GM12878 (cell line): ENCODE measurements at regions not wholly inside any gene's neighbourhood (a gene's known extent, or its start where the extent isn't known, plus 50 kb on each side); places are given as distances from the start of the nearest gene placed in this dataset.

Experiments
- ATAC-seq: fragments of 200-7000 bp; cut with Tn5 transposase; 3 replicates; pipeline ENCODE4 v1.9.1; 2020; ENCODE audit warnings: mild to moderate bottlenecking, moderate library complexity
- BruUV-seq: library from RNA; stranded (reverse); fragments of 400-500 nt; replicated peaks from 2 replicates; lab custom pipeline; 2021; lab: Mats Ljungman, UMichigan
- CTCF ChIA-PET: fragments of 300-600 bp; sonication (Branson Sonifier 250); formaldehyde crosslinking; extraction: SDS; loops from one replicate; lab custom pipeline; 2021; ENCODE audit warnings: inconsistent platforms; lab: Yijun Ruan, JAX
- POLR2A ChIA-PET: fragments of 350-600 bp; formaldehyde crosslinking; extraction: SDS; loops from one replicate; lab custom pipeline; 2021; ENCODE audit warnings: inconsistent platforms; lab: Charles Lee
- RAD21 ChIA-PET: fragments of 300-600 bp; sonication (Branson Sonifier 250); formaldehyde crosslinking; loops from one replicate; lab custom pipeline; 2023; ENCODE audit warnings: antibody characterized with exemption; ENCODE audit not compliant: unreplicated experiment; lab: Charles Lee
- SMC1A ChIA-PET: fragments of 300-600 bp; sonication (Branson Sonifier 250); formaldehyde crosslinking; loops from one replicate; lab custom pipeline; 2023; ENCODE audit not compliant: unreplicated experiment, uncharacterized antibody; lab: Charles Lee
- DNase-seq: peaks from one replicate; pipeline ENCODE4 v3.0.0-alpha.2; 2011; ENCODE audit warnings: low read depth, low spot score
- FAIRE-seq: peaks from 3 replicates; lab custom pipeline; 2011; peaks lifted over from hg19 to GRCh38; lab: Jason Lieb, UNC
- H2AFZ ChIP-seq: 2 replicates; pipeline ENCODE4 v1.6.0; 2011; ENCODE audit warnings: low read depth, low read length, control low read depth; ENCODE audit not compliant: control insufficient read depth
- H3K27ac ChIP-seq: 2 replicates; pipeline ENCODE4 v1.5.1; 2011; ENCODE audit warnings: control low read depth; ENCODE audit not compliant: control insufficient read depth, insufficient read depth
- H3K27me3 ChIP-seq, 2 experiments: replicated peaks in 1 of 2; 2 replicates each; pipeline versions ENCODE4 v1.6.0 to v1.6.1; 2011; ENCODE audit warnings: low read length in 1 of 2; ENCODE audit not compliant: control insufficient read depth in 2 of 2, insufficient read depth in 2 of 2
- H3K36me3 ChIP-seq, 2 experiments: 2 replicates each; pipeline ENCODE4 v1.5.1; 2011; ENCODE audit warnings: low read length in 1 of 2; ENCODE audit not compliant: control insufficient read depth in 2 of 2, insufficient read depth in 2 of 2
- H3K4me1 ChIP-seq: 2 replicates; pipeline ENCODE4 v1.6.1; 2011; ENCODE audit warnings: mild to moderate bottlenecking, low read length, moderate library complexity, mixed read lengths; ENCODE audit not compliant: control insufficient read depth, insufficient read depth
- H3K4me2 ChIP-seq: 2 replicates; pipeline ENCODE4 v1.6.0; 2011; ENCODE audit warnings: control low read depth; ENCODE audit not compliant: control insufficient read depth, insufficient read depth
- H3K4me3 ChIP-seq: fragments of 200-600 bp; sonication (generic); 2 replicates; pipeline ENCODE4 v1.5.1; 2016
- H3K79me2 ChIP-seq: 2 replicates; pipeline ENCODE4 v1.6.0; 2011; ENCODE audit warnings: low read length; ENCODE audit not compliant: control insufficient read depth, insufficient read depth
- H3K9ac ChIP-seq: 2 replicates; pipeline ENCODE4 v1.8.0; 2011; ENCODE audit warnings: low read length, control low read depth, mixed read lengths; ENCODE audit not compliant: control insufficient read depth, insufficient read depth
- H3K9me3 ChIP-seq: replicated peaks from 3 replicates; pipeline ENCODE4 v1.5.1; 2011; ENCODE audit warnings: mild to moderate bottlenecking, low read length; ENCODE audit not compliant: control insufficient read depth, insufficient read depth
- H4K20me1 ChIP-seq: 2 replicates; pipeline ENCODE4 v1.6.0; 2011; ENCODE audit not compliant: control insufficient read depth, insufficient read depth
- CHD4 ChIP-seq: fragments of 200-600 bp; sonication (generic); IDR thresholded peaks from 2 replicates; pipeline ENCODE4 v1.6.1; 2016; ENCODE audit warnings: mild to moderate bottlenecking
- JUND ChIP-seq: IDR thresholded peaks from 2 replicates; pipeline ENCODE4 v1.6.1; 2012; ENCODE audit warnings: low read depth, mild to moderate bottlenecking, low read length, improper control_type of control experiment, moderate library complexity
- KLF5 ChIP-seq: fragments of 450-650 bp; IDR thresholded peaks from 2 replicates; pipeline ENCODE4 v1.6.1; 2014; ENCODE audit warnings: mild to moderate bottlenecking; ENCODE audit not compliant: partially characterized antibody
- SMAD5 ChIP-seq: IDR thresholded peaks from 2 replicates; pipeline ENCODE4 v1.6.1; 2016; ENCODE audit warnings: antibody characterized with exemption, low read depth
- WGBS: methylation state at CpG from one replicate; pipeline ENCODE4 v1.1.6; 2016; ENCODE audit warnings: low lambda C conversion rate; ENCODE audit not compliant: insufficient replicate concordance, insufficient coverage; ENCODE audit errors: missing lambda C conversion rate; 5-methylcytosine and 5-hydroxymethylcytosine counted together
- in situ Hi-C: fragments of 300-500 bp; cut with MboI; formaldehyde crosslinking; loops from 9 replicates; pipeline ENCODE4 v1.14.3; 2018; ENCODE audit warnings: mixed read lengths
- intact Hi-C: fragments of 100-400 bp; cut with micrococcal nuclease; formaldehyde crosslinking; loops from one replicate; pipeline ENCODE4 v1.14.2; 2022; ENCODE audit not compliant: unreplicated experiment
- TF ChIP-seq, protein P1 (sequence below): fragments of 450-650 bp; IDR thresholded peaks from 2 replicates; pipeline ENCODE4 v1.6.1; 2017; ENCODE audit warnings: mild to moderate bottlenecking

DNA sequence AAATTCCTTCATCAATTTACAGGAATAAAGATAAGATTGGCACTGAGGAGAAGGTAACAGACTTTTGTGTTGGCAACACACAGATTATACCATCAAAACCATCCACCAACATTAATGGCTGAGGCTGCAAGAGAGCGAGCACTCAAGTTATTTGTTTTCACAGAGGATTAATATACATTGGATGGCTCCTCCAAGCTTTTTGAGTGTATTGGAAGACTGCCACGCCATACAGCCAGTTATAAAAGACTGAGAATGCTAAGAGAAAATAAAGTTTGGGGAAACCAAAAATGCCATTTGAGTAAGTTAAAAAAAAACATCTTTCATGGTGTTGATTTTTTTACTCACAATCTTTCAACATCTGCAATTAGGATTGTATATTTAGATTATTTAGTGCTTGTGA, 973.8 kb upstream of the SLC35B3 start:
- no peaks in the 10 kb centered on the region for H3K79me2 ChIP-seq
- in situ Hi-C loops (no loop called here), intact Hi-C loops (no loop called here)
- ChIA-PET RAD21 (no interaction called here), CTCF (interaction anchor here (1.2 kb wide), 1 partner anchor 163 kb away, joined by 3 read pairs; no protein-coding TSS in a partner anchor), POLR2A (no interaction called here), SMC1A (interaction anchor here (1.3 to 1.8 kb wide), 2 partner anchors 13 kb away, joined by 5 read pairs; no protein-coding TSS in a partner anchor)
- no peak overlapping the region for H3K9ac ChIP-seq
- no peak for DNase-seq
- H3K4me1 ChIP-seq, result no peaks in the 10 kb centered on the region
- ATAC-seq, result no peak
- H3K9me3 ChIP-seq, result no peaks in the 10 kb centered on the region
- H3K27ac ChIP-seq, result no peak overlapping the region
- no TSS peak for BruUV-seq
- H3K36me3 ChIP-seq, result no peaks in the 10 kb centered on the region
- H3K4me2 ChIP-seq, result no peak overlapping the region
- TF ChIP-seq, protein P1, sequence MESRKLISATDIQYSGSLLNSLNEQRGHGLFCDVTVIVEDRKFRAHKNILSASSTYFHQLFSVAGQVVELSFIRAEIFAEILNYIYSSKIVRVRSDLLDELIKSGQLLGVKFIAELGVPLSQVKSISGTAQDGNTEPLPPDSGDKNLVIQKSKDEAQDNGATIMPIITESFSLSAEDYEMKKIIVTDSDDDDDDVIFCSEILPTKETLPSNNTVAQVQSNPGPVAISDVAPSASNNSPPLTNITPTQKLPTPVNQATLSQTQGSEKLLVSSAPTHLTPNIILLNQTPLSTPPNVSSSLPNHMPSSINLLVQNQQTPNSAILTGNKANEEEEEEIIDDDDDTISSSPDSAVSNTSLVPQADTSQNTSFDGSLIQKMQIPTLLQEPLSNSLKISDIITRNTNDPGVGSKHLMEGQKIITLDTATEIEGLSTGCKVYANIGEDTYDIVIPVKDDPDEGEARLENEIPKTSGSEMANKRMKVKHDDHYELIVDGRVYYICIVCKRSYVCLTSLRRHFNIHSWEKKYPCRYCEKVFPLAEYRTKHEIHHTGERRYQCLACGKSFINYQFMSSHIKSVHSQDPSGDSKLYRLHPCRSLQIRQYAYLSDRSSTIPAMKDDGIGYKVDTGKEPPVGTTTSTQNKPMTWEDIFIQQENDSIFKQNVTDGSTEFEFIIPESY, result no peak
- no peak for TF ChIP-seq SMAD5
- TF ChIP-seq KLF5, result no peak
- 40% methylated on average over 2 of the region's 2 CpGs for WGBS
- no peak for FAIRE-seq
- no peak overlapping the region for H3K4me3 ChIP-seq
- no peaks in the 10 kb centered on the region for H3K27me3 ChIP-seq
- no peak overlapping the region for H2AFZ ChIP-seq
- H4K20me1 ChIP-seq, result no peaks in the 10 kb centered on the region

DNA sequence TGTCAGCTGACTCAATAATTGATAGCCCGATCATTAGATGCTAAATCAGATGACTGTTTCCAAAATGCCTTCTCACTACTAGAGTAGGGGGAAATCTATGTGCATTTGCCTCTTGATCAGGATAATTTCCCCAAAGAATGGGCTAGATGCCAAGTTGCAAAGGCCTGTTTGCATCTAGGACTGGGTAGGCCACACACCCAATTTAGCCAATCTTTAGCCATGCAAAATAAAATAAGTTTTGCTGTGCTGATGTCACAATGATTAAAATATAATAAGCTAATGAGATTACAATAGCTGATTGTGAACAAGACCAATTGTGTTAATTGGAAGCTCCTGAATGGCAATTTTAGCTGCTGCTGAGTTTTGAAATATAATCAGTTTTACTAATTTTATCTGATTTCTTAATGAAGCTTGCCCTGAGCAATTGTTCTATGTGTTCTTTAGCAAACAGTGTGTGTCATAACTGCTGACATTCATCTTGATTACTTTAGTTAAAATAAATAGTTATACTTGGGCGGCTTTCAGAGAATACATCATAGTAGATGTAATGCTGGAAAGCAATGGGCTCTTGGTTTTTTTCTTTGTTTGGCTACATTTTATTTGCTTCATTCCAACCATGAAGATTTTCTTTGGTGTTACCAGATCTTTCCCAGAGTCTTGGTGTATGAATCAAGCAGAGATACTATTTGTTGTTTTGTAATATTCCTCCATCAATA, 973.2 kb upstream of the SLC35B3 start:
- ATAC-seq, result no peak
- H3K4me3 ChIP-seq, result no peak overlapping the region
- in situ Hi-C loops (no loop called here), intact Hi-C loops (no loop called here)
- no peak overlapping the region for H3K9ac ChIP-seq
- H3K4me2 ChIP-seq, result no peak overlapping the region
- no peaks in the 10 kb centered on the region for H3K9me3 ChIP-seq
- POLR2A ChIA-PET, result no interaction called here
- WGBS, result 46% methylated on average over 2 of the region's 2 CpGs
- H2AFZ ChIP-seq, result no peak overlapping the region
- H3K79me2 ChIP-seq, result no peaks in the 10 kb centered on the region
- H3K27ac ChIP-seq, result no peak overlapping the region
- DNase-seq, result no peak
- CTCF ChIA-PET, result interaction anchor here (1.2 kb wide), 1 partner anchor 162 kb away, joined by 3 read pairs; no protein-coding TSS in a partner anchor
- TF ChIP-seq JUND (no peak), CHD4 (no peak)
- RAD21 ChIA-PET, result no interaction called here
- no peaks in the 10 kb centered on the region for H3K27me3 ChIP-seq
- no peaks in the 10 kb centered on the region for H4K20me1 ChIP-seq
- H3K36me3 ChIP-seq, result no peaks in the 10 kb centered on the region
- H3K4me1 ChIP-seq, result no peaks in the 10 kb centered on the region
- no peak for FAIRE-seq
- BruUV-seq, result no TSS peak
- SMC1A ChIA-PET, result interaction anchor here (1.3 to 1.8 kb wide), 2 partner anchors 12 to 13 kb away, joined by 5 read pairs; no protein-coding TSS in a partner anchor
